Superior temporal gyrus (tissue), 1 donor: ENCODE measurements at regions not wholly inside any gene's neighbourhood (a gene's known extent, or its start where the extent isn't known, plus 50 kb on each side); places are given as distances from the start of the nearest gene placed in this dataset.

Experiments used
- DNase-seq: peaks from one replicate; pipeline ENCODE4 v3.0.0-alpha.2; 2016; ENCODE audit errors: extremely low spot score

DNA sequence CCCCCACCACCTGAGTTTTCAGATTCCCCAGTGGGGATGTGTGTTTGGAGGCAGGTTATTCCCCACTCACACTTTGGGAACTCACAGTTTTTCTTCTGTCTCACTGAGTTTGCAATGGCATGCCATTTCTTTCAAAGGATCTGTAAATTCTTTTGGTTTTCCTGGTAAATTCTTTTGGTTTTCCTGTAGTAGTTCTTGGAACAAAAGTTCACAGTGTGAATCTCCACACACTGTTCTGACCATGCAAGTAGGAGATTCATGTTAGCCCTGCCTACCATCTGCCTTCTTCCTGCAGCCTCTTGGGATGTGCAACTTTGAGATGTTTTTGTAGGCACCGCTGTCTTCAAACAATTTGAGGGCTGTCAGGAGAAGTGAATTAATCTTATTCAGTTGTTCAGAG is 165.6 kb upstream of the OGFRL1 start:
- DNase-seq: no peak

DNA sequence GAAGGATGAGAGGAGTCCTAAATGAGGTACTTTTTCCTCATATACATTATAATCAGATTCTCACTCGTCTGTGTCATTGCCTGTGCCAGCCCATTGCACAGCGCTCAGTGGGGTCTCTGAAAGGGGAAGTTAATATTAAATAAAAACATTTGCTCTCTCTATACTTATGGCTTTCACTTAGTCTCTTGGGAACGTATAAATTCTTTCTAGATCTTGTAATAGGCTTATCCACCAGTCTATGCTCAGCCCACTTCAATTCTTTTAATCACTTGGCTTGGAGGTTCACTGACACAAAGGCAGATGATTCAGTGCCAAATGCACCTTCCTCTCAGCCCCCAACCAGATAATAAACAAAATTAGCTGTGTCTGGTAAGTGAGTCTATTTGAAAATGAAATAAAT is 164.3 kb upstream of the OGFRL1 start:
- no peak for DNase-seq

DNA sequence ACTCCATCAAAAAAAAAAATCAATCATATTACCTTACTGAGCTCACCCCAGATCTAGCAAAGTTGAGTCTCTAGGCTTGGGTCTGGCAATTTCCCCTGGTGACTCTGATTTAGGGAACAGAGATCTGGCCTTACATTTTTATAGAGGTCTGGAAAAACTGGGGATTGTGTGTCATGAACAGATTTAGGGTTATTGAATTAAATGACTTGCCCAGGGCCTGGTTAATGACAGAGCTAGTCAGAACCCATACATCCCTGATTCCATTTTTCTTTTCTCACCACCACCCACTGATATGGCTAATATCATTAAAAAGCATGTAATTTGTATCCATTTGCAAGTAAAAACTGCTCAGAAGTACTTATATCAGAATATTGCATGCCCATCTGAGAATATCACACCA is 163.4 kb upstream of the OGFRL1 start:
- no peak for DNase-seq

DNA sequence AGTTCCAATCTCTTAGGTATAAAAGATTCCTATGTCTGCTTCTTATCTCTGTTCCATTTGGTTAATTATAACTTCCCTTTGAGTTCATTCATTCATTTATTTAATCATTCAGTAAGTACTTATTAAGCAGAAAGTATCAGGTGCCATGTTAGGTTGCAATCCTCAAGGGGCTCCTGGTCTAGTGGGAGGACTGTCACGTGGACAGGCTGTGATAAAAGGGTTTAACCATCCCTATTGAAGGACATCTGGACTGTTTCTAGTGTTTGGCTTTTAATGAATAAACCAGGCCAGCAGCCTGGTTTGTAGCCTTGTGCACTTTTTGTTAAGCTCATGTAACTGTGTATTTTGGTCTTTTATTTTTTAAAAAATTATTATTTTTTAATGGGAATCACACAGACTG is 162.1 kb upstream of the OGFRL1 start:
- no peak for DNase-seq

DNA sequence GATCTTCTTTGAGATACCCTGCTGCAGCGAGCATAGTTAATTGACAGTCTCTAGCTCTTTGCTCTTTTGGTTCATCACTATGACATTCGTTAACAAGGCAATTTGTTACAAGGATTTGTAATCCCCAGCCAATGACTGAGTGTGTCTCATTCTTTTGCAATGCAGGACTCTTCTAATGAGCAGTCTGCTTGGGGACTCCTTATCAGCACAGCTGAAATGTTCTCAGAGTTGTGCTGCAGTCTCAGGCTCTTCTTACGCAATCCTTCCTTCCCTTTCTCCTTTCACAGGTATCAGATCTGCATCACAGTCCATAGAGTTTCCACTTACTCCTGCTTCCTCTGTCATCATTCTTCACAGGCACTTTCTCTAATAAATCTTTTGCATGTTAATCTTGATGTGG is 161.2 kb upstream of the OGFRL1 start:
- DNase-seq: no peak

DNA sequence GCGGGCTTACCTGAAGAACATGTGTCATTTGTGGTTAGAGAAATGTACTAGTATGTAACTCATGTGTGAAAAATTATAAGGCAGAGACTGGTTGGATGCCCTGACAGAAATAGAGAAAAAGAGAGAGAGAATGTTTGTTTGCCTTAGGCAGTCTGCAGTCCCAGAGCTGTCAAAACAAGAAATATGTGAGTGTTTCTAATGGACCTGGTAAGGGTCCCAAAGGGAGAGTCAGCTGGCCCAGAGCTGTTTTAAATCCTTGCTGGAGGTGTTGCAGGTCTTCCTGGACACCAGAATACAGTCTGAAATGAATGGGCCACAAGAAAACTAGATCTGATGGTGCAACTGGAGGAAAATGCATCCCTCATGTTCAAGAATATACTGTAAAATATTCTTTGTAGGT is 158.3 kb upstream of the OGFRL1 start:
- DNase-seq: no peak

DNA sequence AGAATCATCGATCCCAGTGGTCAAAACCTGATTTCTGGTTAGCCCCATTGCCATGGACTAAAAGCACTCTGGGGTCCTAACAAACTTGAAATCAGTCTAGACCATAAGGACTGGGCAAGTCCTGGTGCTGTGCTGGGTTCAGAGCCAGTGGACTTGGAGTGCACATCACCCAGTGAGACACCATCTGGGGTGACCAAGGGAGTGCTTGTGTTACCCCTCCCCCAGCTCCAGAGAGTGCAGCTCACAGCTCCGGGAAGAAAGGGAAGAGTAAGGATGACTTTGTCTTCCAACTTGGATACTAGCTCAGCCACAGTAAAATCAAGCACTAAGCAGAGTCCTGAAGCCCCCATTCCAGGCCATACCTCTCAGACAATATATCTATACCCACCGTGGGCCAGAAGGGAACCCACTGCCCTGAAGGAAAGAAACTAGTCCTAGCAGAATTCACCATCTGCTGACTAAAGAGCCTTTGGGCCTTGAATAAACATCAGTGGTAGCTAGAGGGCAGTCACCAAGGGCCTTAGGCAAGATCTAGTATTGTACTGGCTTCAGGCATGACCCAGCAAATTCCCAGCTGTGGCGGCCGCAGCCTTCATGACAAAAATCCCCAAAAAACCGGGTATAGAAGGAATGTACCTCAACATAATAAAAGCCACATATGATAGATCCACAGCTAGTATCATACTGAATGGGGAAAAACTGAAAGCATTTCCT is 153.5 kb upstream of the OGFRL1 start:
- DNase-seq: no peak

DNA sequence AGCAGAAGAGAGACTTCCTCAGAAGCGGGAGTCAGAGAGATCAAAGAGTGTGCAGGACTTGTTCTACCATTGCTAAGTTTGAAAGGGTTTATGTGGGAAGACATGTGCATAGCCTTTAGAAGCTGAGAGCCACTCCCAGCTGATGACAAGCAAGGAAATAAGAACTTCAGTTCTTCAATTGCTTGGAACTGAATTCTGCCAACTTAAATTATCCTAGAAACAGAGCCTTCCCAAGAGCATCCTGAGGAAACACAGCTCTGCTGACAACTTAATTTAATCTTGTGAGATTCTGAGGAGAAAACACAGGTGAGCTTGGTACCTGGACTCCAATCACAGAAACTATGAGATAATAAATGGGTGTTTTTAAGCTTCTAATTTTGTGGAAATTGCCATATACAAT is 150.6 kb upstream of the OGFRL1 start:
- DNase-seq: no peak

DNA sequence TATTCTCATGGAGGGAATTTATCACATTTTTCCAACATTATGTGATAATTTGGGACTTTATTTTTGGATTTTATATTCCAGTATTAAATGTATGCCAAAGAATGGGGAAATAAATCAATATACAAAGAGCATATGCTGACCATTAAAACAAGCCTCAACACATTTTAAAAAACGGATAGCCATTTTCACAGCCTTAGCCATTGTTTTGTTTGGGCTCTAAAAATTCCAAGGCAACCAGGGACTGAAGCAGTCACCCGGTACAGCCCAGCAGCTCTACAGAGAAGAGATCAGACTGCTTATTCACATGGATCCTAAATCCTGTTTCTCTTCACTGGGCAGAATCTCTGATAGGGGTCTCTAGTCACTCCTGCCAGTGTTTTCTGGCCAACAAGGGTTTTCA is 150.2 kb upstream of the OGFRL1 start:
- DNase-seq: no peak

DNA sequence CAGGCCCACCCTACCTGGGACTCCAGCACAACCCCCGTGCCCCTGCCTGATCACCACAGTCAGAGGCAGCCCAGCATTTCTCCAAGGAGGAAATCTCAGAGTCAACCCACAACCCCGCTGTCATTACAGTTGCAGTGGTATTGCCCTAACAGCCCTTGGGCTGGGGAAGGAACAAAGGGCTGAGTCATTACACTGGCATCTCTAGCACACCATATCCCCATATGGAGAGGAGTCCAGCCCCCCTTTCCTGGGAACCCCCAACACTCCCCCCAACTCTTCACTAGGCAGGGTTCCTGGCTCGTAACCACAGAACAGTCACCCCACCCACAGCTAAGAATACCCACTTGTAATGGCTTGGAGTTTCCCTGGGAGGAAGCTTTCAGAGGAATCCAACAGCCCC is 149.4 kb upstream of the OGFRL1 start:
- DNase-seq: no peak

DNA sequence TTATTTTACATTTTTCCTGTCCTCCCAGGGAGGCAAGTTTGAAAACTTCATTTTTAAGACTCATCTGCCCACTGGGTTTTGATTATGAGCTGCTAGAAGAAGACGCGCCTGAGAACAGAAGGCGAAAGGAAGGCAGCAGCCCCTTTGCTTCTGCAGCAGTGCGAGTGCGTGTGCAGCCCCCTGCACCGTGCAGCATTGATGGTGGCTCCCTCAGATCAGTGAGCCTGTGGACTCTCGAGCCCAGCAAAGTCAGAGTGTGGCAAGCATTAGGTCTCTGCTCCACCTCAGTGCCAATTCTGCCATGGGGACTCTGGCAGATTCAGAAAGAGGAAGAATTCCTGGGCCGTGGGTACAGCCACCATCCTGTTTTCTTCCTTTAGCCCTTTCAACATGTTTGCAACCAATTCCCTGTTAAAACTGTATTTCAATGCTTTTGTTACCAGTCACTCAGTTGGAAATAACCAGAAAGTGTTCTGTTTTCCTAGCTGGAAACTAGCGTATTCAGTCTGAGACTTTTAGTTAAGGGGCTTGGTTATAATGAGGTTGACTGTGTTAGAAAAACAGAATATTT is 134.8 kb upstream of the OGFRL1 start:
- no peak for DNase-seq

DNA sequence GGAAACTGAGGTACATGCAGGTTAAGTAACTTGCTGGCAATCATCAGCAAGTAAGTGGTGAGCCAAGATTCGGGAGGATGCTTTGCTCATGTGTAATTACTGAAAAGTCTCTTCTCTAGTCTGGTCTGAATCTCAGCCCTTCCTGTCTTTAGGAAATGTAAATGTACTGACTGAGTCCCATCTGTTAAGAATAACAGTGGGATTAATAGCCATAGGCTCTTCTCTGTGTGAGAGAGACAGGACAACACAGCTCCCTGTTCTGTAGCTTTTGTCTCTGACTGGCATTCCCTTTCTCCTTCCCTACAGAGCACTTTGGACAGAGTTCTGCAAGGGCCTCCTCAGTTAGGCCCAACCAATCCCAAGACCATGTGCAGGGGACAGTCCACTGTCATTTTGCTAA is 131.3 kb upstream of the OGFRL1 start:
- no peak for DNase-seq

DNA sequence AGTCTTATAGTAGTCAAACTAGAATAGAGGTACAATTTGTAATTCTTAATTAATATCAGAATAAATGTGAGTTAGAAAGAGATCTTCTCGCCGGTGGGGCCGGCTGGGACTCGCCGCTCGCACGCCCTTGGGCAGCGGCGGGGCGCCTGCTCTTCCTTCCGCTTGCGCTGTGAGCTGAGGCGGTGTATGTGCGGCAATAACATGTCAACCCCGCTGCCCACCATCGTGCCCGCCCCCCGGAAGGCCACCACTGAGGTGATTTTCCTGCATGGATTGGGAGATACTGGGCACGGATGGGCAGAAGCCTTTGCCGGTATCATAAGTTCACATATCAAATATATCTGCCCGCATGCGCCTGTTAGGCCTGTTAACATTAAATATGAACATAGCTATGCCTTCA is 123.7 kb upstream of the OGFRL1 start:
- DNase-seq: no peak

DNA sequence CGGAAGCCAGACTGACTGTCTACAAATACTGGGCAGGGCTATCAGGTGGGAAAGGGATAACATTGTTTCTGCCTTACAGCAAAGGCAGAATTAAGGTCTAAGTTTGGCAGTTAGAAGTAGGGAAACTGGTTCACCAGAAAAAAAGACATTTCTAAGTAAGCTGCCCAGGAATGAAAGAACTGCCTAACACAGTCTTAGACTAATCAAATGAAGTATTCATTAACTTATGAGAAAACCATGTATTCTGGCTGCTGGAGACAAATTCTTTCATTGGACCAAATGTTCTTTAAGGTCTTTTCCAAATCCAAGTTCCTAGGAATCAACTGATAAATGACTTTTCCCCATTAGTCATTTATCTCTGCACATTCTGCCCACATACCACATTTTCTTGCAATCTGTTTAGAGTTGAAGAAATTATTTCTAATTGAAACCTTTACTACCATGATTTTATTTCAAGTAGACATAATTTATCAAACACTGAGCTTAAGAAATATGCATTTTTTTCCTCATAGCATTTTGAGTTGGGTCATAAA is 120.3 kb upstream of the OGFRL1 start:
- DNase-seq: no peak

DNA sequence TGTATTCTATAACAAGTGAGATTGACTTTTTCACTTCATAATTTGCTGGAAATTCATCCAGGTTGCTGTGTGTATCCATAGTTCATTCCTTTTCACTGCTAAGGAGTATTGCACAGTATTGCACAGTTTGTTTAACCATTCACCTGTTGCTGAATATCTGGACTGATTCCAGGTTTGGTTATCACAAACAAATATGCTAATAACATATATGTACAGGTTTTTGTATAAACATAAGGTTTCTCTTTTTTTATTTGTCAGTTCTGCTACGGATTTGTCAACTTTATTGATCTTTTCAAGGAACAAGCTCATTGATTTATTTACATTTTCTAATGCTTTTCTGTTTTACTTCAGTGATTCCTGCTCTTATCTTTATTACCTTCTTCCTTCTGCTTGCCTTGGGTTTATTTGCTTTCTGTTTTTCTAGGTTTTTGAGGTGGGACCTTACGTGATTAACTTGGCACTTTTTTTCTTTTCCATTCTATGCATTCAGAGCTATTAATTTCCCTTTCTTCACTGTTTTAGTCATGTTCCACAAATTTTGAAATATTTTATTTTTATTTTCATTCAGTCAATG is 117.0 kb upstream of the OGFRL1 start:
- no peak for DNase-seq

DNA sequence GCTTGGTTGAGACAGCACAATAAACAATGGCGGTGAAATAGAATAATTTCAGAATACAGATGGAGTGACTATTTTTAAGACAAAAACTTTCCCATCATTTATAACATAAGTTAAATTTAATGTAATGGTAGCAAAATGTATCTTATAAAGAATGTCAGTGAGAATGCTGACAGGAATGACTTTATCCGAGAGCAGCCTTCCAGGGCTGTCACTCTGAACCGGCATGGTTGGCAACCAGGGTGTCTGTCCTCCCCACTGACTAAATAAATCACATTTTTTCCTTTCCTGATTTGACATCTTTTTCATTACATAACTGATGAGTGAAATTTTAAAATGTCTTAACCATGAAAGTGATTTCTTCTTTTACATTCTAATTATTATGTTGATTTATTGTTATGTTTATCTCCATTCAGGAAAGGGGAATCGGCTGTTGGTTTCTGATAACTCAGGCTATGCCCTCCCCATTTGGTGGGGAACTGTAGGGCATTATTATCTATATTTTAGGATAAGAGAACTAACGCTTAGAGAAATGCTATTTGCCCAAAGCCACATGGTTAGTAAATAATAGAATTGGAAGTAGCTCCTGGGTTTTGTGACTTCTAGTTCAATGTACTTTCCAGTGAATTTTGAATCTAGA is 109.2 kb upstream of the OGFRL1 start:
- no peak for DNase-seq

DNA sequence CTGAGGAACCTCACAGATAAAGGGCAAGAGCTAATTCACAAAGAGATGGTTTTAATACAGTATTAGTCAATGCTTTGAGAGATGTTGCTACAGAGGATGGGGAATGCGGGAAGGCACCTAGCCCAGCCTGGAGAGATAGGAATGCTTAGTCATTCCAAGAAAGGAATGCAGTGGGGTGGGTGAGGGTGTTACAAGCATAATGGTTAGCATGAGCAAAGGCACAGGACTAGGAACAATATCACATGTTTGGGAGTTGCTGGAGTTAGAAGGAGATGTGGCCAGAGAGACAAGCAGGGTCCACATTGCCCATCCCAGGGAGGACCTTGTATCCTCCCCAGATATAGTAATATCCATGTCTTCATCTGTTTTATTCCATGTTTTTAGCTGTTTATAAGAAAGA is 107.0 kb upstream of the OGFRL1 start:
- DNase-seq: no peak

DNA sequence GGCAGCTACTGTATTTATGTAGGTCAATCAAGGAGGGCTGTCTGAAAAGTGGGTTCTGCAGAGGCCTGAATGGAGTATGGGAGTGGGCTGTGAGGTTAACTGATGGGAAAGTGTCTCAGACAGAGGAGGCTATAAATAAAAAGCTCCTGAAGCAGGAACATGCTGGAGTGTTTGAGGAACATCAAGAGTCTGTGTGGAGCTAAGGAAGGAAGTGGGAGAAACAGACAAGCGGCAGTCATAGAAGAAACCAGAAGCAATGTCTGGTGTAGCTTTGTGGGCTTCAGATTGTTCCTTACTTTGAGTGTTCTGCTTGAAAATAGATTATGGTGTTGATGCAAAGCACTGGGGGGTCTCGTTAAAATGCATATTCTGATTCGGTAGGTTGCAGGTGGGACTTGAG is 101.5 kb upstream of the OGFRL1 start:
- no peak for DNase-seq

DNA sequence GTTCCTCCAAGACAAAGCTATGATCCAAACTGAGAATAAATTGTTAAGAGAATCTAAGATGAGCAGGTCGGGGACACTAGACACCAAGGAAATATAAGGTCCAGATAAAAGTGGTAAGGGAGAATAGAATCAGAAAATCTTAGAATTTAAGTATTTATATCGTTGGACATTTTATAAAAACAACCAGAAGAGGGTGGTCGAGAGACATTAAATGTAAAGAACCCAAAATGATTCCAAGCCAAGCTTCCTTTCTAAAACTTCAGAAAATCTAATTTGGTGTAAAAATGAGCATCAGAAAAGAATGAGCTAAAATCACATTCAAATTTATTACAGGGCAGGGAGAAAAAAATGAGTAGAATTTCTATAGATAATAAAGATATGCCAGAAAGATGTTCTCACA is 97.8 kb upstream of the OGFRL1 start:
- DNase-seq: peak; percentile 71

DNA sequence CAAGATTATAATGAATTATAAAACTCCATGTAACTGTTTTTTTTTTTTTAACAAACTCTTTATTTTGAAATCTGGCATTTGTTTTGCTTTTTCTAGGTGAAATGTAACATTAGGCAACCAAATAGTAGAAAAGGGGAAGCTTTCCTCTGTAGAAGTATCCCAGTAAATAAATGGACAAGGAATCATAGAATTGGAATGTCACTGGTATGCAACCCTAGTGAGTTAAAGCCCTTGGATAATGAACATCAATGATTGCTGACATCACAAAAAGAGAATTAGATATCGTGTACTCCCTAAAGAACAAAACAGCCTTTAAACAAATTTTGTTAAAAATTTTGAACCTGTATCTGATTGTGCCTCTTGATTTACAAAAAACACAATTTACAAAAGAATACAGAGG is 93.9 kb upstream of the OGFRL1 start:
- no peak for DNase-seq

DNA sequence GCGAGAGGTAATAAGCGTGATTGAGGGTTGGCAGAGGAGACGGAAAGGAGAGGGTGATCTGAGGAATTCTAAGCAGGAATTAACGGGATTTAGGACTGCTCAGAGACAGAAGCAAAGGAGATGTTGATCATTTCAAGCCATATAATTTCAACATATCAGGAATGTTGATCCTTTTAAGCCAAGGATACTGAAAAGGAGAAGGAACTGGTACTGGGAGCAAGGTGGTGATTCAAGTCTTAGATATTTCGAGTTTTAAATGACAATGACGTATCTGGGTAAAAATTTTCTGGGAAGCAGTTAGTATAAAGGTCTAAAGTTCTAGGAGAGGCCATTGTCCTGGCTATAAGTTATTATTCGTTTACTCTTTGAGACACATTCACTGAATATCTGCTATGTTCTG is 91.3 kb upstream of the OGFRL1 start:
- DNase-seq: no peak

DNA sequence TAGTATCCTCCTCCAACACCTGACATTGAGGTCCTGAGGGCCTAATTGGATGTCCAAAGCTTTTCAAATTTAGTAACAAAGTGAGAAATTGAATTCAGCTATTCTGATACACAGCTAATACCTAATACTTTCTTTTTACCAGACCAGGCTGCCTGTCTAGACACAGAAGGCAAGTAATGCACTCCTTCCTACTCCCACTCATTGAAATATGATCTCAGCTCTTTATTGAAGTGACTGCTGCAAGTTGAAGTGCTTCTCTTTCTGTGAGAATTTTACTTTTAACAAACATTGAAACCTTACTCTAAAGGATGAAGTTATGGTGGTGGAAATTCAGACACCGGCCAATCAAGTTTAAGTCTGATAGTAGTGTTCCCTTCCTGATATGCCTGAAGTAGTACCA is 90.8 kb upstream of the OGFRL1 start:
- no peak for DNase-seq

DNA sequence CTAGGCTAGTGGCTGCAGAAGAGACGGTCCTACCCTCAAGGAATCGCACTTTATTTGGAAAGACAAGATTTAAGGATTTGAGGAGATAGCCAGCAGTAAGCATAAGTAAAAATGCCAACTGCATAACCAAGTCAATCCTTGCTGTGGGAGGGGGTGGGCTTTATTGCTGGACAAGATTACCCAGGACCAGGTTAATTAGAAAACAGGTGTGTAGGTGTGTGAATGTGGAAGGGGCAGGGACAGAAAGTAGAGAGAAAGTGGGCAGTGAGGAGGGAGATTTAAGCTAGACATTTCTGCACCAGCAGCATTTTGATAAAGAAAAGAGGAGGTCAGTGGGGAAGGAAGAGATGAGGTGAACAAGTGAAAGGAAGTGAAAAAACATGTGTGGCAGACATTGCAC is 89.7 kb upstream of the OGFRL1 start:
- no peak for DNase-seq
